ENCODE measurements at regions not wholly inside any gene's neighbourhood (a gene's known extent, or its start where the extent isn't known, plus 50 kb on each side); places are given as distances from the start of the nearest gene placed in this dataset.

GRCh38 chr10:83199374-83199773, 939.9 kb upstream of the GHITM start:
- no peak for TF ChIP-seq CTCF (IDR thresholded peaks at IDR 0.05)
- no peak for TF ChIP-seq POLR2A (IDR thresholded peaks at IDR 0.05)
